HEK293 (cell line): ENCODE measurements at regions not wholly inside any gene's neighbourhood (a gene's known extent, or its start where the extent isn't known, plus 50 kb on each side); places are given as distances from the start of the nearest gene placed in this dataset.

Experiments
- CTCF ChIA-PET: fragments of 350-600 bp; formaldehyde crosslinking; extraction: SDS; loops from one replicate; lab custom pipeline; 2021; ENCODE audit warnings: antibody characterized with exemption; lab: Yijun Ruan, JAX
- POLR2A ChIA-PET: fragments of 300-600 bp; formaldehyde crosslinking; extraction: SDS; loops from one replicate; lab custom pipeline; 2020; ENCODE audit warnings: antibody characterized with exemption, inconsistent platforms; lab: Yijun Ruan, JAX
- H3K27ac ChIP-seq: fragments of 200-500 bp; sonication (Bioruptor generic); 2 replicates; pipeline ENCODE4 v1.5.1; 2014; ENCODE audit warnings: low read depth, low read length, control low read depth, inconsistent platforms; ENCODE audit errors: extremely low read depth
- H3K36me3 ChIP-seq, 2 experiments: fragments of 200-500 bp in 1 of 2; sonication (Bioruptor generic) in 1 of 2; 1 replicate in 1 of 2; 2 replicates in 1 of 2; pipeline ENCODE4 v1.5.1; 2014 to 2017; ENCODE audit warnings: inconsistent platforms in 2 of 2, low read length in 2 of 2; ENCODE audit not compliant: control insufficient read depth in 2 of 2, insufficient read depth in 1 of 2
- H3K4me1 ChIP-seq: fragments of 200-500 bp; sonication (Bioruptor generic); 2 replicates; pipeline ENCODE4 v1.5.1; 2014; ENCODE audit warnings: mild to moderate bottlenecking, low read length, inconsistent platforms; ENCODE audit not compliant: control insufficient read depth, insufficient read depth
- H3K4me3 ChIP-seq: 2 replicates; pipeline ENCODE4 v1.5.1; 2011; ENCODE audit warnings: low read depth, mild to moderate bottlenecking, control low read depth, low read length, moderate library complexity
- H3K9me3 ChIP-seq: fragments of 200-500 bp; sonication (Bioruptor generic); 2 replicates; pipeline ENCODE4 v1.5.1; 2014; ENCODE audit warnings: low read depth, low read length, inconsistent platforms; ENCODE audit not compliant: control insufficient read depth, insufficient read depth
- GLIS1 ChIP-seq: fragments of 450-650 bp; formaldehyde crosslinking; IDR thresholded peaks from 2 replicates; pipeline ENCODE4 v1.5.1; 2016; ENCODE audit warnings: missing biosample characterization, missing genetic modification characterization
- KLF1 ChIP-seq: fragments of 450-650 bp; formaldehyde crosslinking; IDR thresholded peaks from 2 replicates; pipeline ENCODE4 v1.5.1; 2016; ENCODE audit warnings: missing biosample characterization, missing genetic modification characterization
- KLF16 ChIP-seq: fragments of 450-650 bp; formaldehyde crosslinking; IDR thresholded peaks from 2 replicates; pipeline ENCODE4 v1.5.1; 2017; ENCODE audit warnings: missing biosample characterization, missing genetic modification characterization
- KLF17 ChIP-seq: fragments of 450-650 bp; formaldehyde crosslinking; IDR thresholded peaks from 2 replicates; pipeline ENCODE4 v1.5.1; 2016; ENCODE audit warnings: missing biosample characterization, missing genetic modification characterization
- MEIS1 ChIP-seq: sonication (generic); formaldehyde crosslinking; IDR thresholded peaks from 2 replicates; pipeline ENCODE4 v1.8.1; 2022; ENCODE audit warnings: missing genetic modification reagents, mild to moderate bottlenecking, borderline replicate concordance
- SCRT1 ChIP-seq: fragments of 450-650 bp; formaldehyde crosslinking; IDR thresholded peaks from 2 replicates; pipeline ENCODE4 v1.5.1; 2016; ENCODE audit warnings: missing biosample characterization, missing genetic modification characterization, borderline replicate concordance
- SCRT2 ChIP-seq: fragments of 450-650 bp; formaldehyde crosslinking; IDR thresholded peaks from 2 replicates; pipeline ENCODE4 v1.5.1; 2016; ENCODE audit warnings: missing biosample characterization, missing genetic modification characterization
- SP3 ChIP-seq: fragments of 450-650 bp; formaldehyde crosslinking; IDR thresholded peaks from 2 replicates; pipeline ENCODE4 v1.5.1; 2016; ENCODE audit warnings: missing biosample characterization, missing genetic modification characterization
- SP7 ChIP-seq: fragments of 450-650 bp; formaldehyde crosslinking; IDR thresholded peaks from 2 replicates; pipeline ENCODE4 v1.5.1; 2016; ENCODE audit warnings: missing biosample characterization, missing genetic modification characterization
- ZBTB20 ChIP-seq: fragments of 450-650 bp; formaldehyde crosslinking; IDR thresholded peaks from 2 replicates; pipeline ENCODE4 v1.5.1; 2016; ENCODE audit warnings: missing biosample characterization, missing genetic modification characterization
- ZBTB21 ChIP-seq: fragments of 450-650 bp; formaldehyde crosslinking; IDR thresholded peaks from 2 replicates; pipeline ENCODE4 v1.5.1; 2017; ENCODE audit warnings: missing biosample characterization, missing genetic modification characterization
- ZNF24 ChIP-seq: fragments of 450-650 bp; formaldehyde crosslinking; IDR thresholded peaks from 2 replicates; pipeline ENCODE4 v1.5.1; 2016; ENCODE audit warnings: missing biosample characterization, missing genetic modification characterization
- ZNF544 ChIP-seq: fragments of 450-650 bp; formaldehyde crosslinking; IDR thresholded peaks from 2 replicates; pipeline ENCODE4 v1.5.0; 2017; ENCODE audit warnings: missing biosample characterization, missing genetic modification characterization
- ZNF548 ChIP-seq: fragments of 450-650 bp; formaldehyde crosslinking; IDR thresholded peaks from 2 replicates; pipeline ENCODE4 v1.5.1; 2016; ENCODE audit warnings: missing biosample characterization, missing genetic modification characterization
- ZNF626 ChIP-seq: fragments of 450-650 bp; sonication (Bioruptor Pico); formaldehyde crosslinking; IDR thresholded peaks from 2 replicates; pipeline ENCODE4 v1.5.1; 2018; ENCODE audit warnings: missing biosample characterization, missing genetic modification characterization, inconsistent platforms
- ZNF677 ChIP-seq: fragments of 450-650 bp; IDR thresholded peaks from 2 replicates; pipeline ENCODE4 v1.5.0; 2018; ENCODE audit warnings: missing biosample characterization, mild to moderate bottlenecking, missing genetic modification characterization, moderate library complexity
- ZSCAN16 ChIP-seq: fragments of 450-650 bp; formaldehyde crosslinking; IDR thresholded peaks from 2 replicates; pipeline ENCODE4 v1.5.1; 2016; ENCODE audit warnings: missing biosample characterization, missing genetic modification characterization
- ZSCAN4 ChIP-seq: fragments of 450-650 bp; formaldehyde crosslinking; IDR thresholded peaks from 2 replicates; pipeline ENCODE4 v1.5.1; 2017; ENCODE audit warnings: missing biosample characterization, missing genetic modification characterization
- TF ChIP-seq, protein P1 (sequence below): fragments of 450-650 bp; formaldehyde crosslinking; conservative IDR thresholded peaks from 2 replicates; pipeline ENCODE4 v1.5.1; 2016; ENCODE audit warnings: low read depth, missing biosample characterization, missing genetic modification characterization
- TF ChIP-seq, protein P2 (sequence below): fragments of 450-650 bp; formaldehyde crosslinking; IDR thresholded peaks from 2 replicates; pipeline ENCODE4 v1.5.1; 2017; ENCODE audit warnings: missing biosample characterization, missing genetic modification characterization
- TF ChIP-seq, protein P3 (sequence below): fragments of 450-650 bp; formaldehyde crosslinking; optimal IDR thresholded peaks from 2 replicates; pipeline ENCODE3; 2016; ENCODE audit warnings: missing biosample characterization, mild to moderate bottlenecking, missing genetic modification characterization

GRCh38 chr10:121069061-121069850 is 218.1 kb downstream of the WDR11 start (continued):
- TF ChIP-seq, protein P1, sequence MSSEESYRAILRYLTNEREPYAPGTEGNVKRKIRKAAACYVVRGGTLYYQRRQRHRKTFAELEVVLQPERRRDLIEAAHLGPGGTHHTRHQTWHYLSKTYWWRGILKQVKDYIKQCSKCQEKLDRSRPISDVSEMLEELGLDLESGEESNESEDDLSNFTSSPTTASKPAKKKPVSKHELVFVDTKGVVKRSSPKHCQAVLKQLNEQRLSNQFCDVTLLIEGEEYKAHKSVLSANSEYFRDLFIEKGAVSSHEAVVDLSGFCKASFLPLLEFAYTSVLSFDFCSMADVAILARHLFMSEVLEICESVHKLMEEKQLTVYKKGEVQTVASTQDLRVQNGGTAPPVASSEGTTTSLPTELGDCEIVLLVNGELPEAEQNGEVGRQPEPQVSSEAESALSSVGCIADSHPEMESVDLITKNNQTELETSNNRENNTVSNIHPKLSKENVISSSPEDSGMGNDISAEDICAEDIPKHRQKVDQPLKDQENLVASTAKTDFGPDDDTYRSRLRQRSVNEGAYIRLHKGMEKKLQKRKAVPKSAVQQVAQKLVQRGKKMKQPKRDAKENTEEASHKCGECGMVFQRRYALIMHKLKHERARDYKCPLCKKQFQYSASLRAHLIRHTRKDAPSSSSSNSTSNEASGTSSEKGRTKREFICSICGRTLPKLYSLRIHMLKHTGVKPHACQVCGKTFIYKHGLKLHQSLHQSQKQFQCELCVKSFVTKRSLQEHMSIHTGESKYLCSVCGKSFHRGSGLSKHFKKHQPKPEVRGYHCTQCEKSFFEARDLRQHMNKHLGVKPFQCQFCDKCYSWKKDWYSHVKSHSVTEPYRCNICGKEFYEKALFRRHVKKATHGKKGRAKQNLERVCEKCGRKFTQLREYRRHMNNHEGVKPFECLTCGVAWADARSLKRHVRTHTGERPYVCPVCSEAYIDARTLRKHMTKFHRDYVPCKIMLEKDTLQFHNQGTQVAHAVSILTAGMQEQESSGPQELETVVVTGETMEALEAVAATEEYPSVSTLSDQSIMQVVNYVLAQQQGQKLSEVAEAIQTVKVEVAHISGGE (tag by site-specific recombination), result no peak
- TF ChIP-seq ZBTB20 (tag by site-specific recombination) (no peak), ZNF677 (no peak), ZSCAN4 (no peak)
- TF ChIP-seq, protein P2, sequence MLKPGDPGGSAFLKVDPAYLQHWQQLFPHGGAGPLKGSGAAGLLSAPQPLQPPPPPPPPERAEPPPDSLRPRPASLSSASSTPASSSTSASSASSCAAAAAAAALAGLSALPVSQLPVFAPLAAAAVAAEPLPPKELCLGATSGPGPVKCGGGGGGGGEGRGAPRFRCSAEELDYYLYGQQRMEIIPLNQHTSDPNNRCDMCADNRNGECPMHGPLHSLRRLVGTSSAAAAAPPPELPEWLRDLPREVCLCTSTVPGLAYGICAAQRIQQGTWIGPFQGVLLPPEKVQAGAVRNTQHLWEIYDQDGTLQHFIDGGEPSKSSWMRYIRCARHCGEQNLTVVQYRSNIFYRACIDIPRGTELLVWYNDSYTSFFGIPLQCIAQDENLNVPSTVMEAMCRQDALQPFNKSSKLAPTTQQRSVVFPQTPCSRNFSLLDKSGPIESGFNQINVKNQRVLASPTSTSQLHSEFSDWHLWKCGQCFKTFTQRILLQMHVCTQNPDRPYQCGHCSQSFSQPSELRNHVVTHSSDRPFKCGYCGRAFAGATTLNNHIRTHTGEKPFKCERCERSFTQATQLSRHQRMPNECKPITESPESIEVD, result no peak
- TF ChIP-seq, protein P3, sequence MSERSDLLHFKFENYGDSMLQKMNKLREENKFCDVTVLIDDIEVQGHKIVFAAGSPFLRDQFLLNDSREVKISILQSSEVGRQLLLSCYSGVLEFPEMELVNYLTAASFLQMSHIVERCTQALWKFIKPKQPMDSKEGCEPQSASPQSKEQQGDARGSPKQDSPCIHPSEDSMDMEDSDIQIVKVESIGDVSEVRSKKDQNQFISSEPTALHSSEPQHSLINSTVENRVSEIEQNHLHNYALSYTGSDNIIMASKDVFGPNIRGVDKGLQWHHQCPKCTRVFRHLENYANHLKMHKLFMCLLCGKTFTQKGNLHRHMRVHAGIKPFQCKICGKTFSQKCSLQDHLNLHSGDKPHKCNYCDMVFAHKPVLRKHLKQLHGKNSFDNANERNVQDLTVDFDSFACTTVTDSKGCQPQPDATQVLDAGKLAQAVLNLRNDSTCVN, result no peak

GRCh38 chr10:121070275-121071070 is 219.3 kb downstream of the WDR11 start:
- TF ChIP-seq SP7 (tag by site-specific recombination), result no peak
- TF ChIP-seq ZNF626, result no peak
- TF ChIP-seq SCRT1 (tag by site-specific recombination), result 0 out of 2 replicates have a peak, but pooled peaks have one; percentile 61
- no peak for TF ChIP-seq ZSCAN16 (tag by site-specific recombination)
- peak; percentile 63 for TF ChIP-seq SCRT2 (tag by site-specific recombination)
- TF ChIP-seq, all 188 proteins: peak for 2

GRCh38 chr10:121071901-121072300 is 220.7 kb downstream of the WDR11 start:
- no peak overlapping the region for H3K4me3 ChIP-seq
- POLR2A ChIA-PET, result no interaction called here
- TF ChIP-seq KLF16 (no peak), ZNF544 (tag by site-specific recombination) (no peak), MEIS1 (no peak), SP3 (tag by site-specific recombination) (no peak), ZBTB21 (tag by site-specific recombination) (no peak), ZNF548 (tag by site-specific recombination) (no peak), KLF17 (no peak), ZNF24 (tag by site-specific recombination) (no peak), KLF1 (tag by site-specific recombination) (no peak), GLIS1 (tag by site-specific recombination) (no peak)
- TF ChIP-seq, all 188 proteins: peak for 0
- no peaks in the 10 kb centered on the region for H3K36me3 ChIP-seq
- H3K4me1 ChIP-seq, result 0 out of 2 replicates have a peak, but pooled peaks cover 2% of the 10 kb centered on the region
- CTCF ChIA-PET, result interaction anchor here (0.6 kb wide), 1 partner anchor 297 kb away, joined by 4 read pairs; no protein-coding TSS in a partner anchor
- no peak overlapping the region for H3K27ac ChIP-seq
- no peaks in the 10 kb centered on the region for H3K9me3 ChIP-seq

More at GRCh38 chr10:121070275-121071070, 219.3 kb downstream of the WDR11 start:
- Histone ChIP-seq H3K27ac (no peak overlapping the region), H3K4me1 (0 out of 2 replicates have a peak, but pooled peaks cover 2% of the 10 kb centered on the region), H3K4me3 (no peak overlapping the region), H3K9me3 (no peaks in the 10 kb centered on the region), H3K36me3 (no peaks in the 10 kb centered on the region)
- ChIA-PET CTCF (interaction anchor here (0.6 to 2.1 kb wide), 10 partner anchors 8 to 594 kb away, joined by 3 to 10 read pairs (median 4); no protein-coding TSS in a partner anchor), POLR2A (interaction anchor here (0.5 kb wide), 1 partner anchor 401 kb away, joined by 3 read pairs; no protein-coding TSS in a partner anchor)
